COR-L47 (cell line): ENCODE measurements at regions not wholly inside any gene's neighbourhood (a gene's known extent, or its start where the extent isn't known, plus 50 kb on each side); places are given as distances from the start of the nearest gene placed in this dataset.
"Not testable (repeated sequence)": the region's sequence is repeated elsewhere in the genome, so short reads cannot be mapped to it uniquely, and the experiment has no call there.

Experiments
- DNase-seq: peaks from one replicate; lab custom pipeline; 2025; lab: John Stamatoyannopoulos, UW

- no peak for DNase-seq
Measured at GRCh38 chr14:87430810-87431209, 562.2 kb downstream of the GALC start.

- DNase-seq = no peak
Measured at GRCh38 chr14:87430214-87430613, 562.8 kb downstream of the GALC start.

GRCh38 chr14:87419925-87420324 is 573.1 kb downstream of the GALC start:
- DNase-seq = no peak

- no peak for DNase-seq
Measured at GRCh38 chr14:87411370-87411769, 581.6 kb downstream of the GALC start.

GRCh38 chr14:87409393-87409792 is 583.6 kb downstream of the GALC start:
- no peak for DNase-seq

GRCh38 chr14:87407344-87407743 is 585.6 kb downstream of the GALC start:
- no peak for DNase-seq

GRCh38 chr14:87405563-87405962 is 587.4 kb downstream of the GALC start:
- no peak for DNase-seq

GRCh38 chr14:87397499-87397898 is 595.5 kb downstream of the GALC start:
- no peak for DNase-seq

GRCh38 chr14:87391066-87391465 is 601.9 kb downstream of the GALC start:
- DNase-seq = no peak

- no peak for DNase-seq
Measured at GRCh38 chr14:87388946-87389345, 604.0 kb downstream of the GALC start.

- no peak for DNase-seq
Measured at GRCh38 chr14:87387806-87388205, 605.2 kb downstream of the GALC start.

- no peak for DNase-seq
Measured at GRCh38 chr14:87386524-87386923, 606.5 kb downstream of the GALC start.

- no peak for DNase-seq
Measured at GRCh38 chr14:87380054-87380453, 612.9 kb downstream of the GALC start.

GRCh38 chr14:87368751-87369150 is 624.2 kb downstream of the GALC start:
- no peak for DNase-seq

- DNase-seq = not testable (repeated sequence)
Measured at GRCh38 chr14:87360246-87360645, 632.7 kb downstream of the GALC start.

- DNase-seq = no peak
Measured at GRCh38 chr14:87351007-87351406, 642.0 kb downstream of the GALC start.

- DNase-seq = no peak
Measured at GRCh38 chr14:87349921-87350320, 643.1 kb downstream of the GALC start.

GRCh38 chr14:87343652-87344051 is 649.3 kb downstream of the GALC start:
- DNase-seq = no peak

- no peak for DNase-seq
Measured at GRCh38 chr14:87334997-87335685, 657.8 kb downstream of the GALC start.

- DNase-seq = no peak
Measured at GRCh38 chr14:87331991-87332390, 661.0 kb downstream of the GALC start.

- peak; percentile 83 for DNase-seq
Measured at GRCh38 chr14:87325741-87326140, 667.2 kb downstream of the GALC start.

GRCh38 chr14:87323191-87323590 is 669.8 kb downstream of the GALC start:
- no peak for DNase-seq

GRCh38 chr14:87321548-87321947 is 671.4 kb downstream of the GALC start:
- no peak for DNase-seq

GRCh38 chr14:87312894-87313205 is 680.1 kb downstream of the GALC start:
- no peak for DNase-seq
